ENCODE measurements at regions not wholly inside any gene's neighbourhood (a gene's known extent, or its start where the extent isn't known, plus 50 kb on each side); places are given as distances from the start of the nearest gene placed in this dataset.

DNA sequence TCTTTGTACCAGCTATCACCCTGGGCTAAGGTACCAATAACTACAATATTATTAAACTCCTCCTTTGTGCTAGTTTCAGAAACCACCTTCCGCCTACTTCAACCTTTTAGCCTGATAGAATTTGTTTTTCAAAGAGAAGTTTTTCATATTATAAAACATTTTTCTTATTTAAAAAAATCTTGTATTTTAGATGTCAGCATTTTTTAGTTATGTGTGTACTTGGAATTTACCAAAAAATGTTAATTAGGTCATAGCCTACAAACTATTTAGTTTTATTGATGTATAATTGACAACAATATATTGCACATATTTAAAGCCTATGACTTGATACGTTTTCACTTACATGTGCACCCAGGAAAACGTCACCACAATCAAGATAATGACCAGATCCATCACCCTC, 1097.6 kb downstream of the JRKL start:
- Histone ChIP-seq H3K9ac (ENCODE audit: low read length) (no peak overlapping the region), H3K79me2 (ENCODE audit: control insufficient read depth, insufficient read depth, low read length) (no peaks in the 10 kb centered on the region), H2AFZ (ENCODE audit: insufficient read depth, low read depth, low read length, poor library complexity, severe bottlenecking) (no peak overlapping the region), H3K27me3 (replicated peaks in 1 of 4; ENCODE audit: control extremely low read depth in 1 of 4, control insufficient read depth in 3 of 4, insufficient read depth in 4 of 4, low read length in 3 of 4) (no peaks in the 10 kb centered on the region), H3K27ac (ENCODE audit: low read length in 2 of 2) (no peak overlapping the region), H3K4me2 (replicated peaks; ENCODE audit: low read depth, low read length, poor library complexity, severe bottlenecking) (no peak overlapping the region), H3K9me3 (ENCODE audit: control extremely low read depth in 1 of 3, control insufficient read depth in 2 of 3, insufficient read depth in 1 of 3, low read length in 2 of 3) (peaks cover 0 to 13% (median 2%) of the 10 kb centered on the region in 3 donors), H3K36me3 (replicated peaks in 1 of 2; ENCODE audit: control extremely low read depth in 1 of 2, control insufficient read depth in 1 of 2, extremely low read depth in 1 of 2, insufficient read depth in 2 of 2, low read length in 1 of 2) (no peaks in the 10 kb centered on the region), H3K4me3 (ENCODE audit: control extremely low read depth in 1 of 5, extremely low read depth in 1 of 5, insufficient read depth in 1 of 5, low read depth in 2 of 5, low read length in 4 of 5) (no peak overlapping the region), H3K4me1 (ENCODE audit: control insufficient read depth in 2 of 2, insufficient read depth in 2 of 2, low read length in 2 of 2) (no peaks in the 10 kb centered on the region), H4K20me1 (ENCODE audit: control insufficient read depth, insufficient read depth, low read length, poor library complexity, severe bottlenecking) (no peaks in the 10 kb centered on the region)
- no peak for ATAC-seq (ENCODE audit: low read depth)
- TF ChIP-seq, protein P1, sequence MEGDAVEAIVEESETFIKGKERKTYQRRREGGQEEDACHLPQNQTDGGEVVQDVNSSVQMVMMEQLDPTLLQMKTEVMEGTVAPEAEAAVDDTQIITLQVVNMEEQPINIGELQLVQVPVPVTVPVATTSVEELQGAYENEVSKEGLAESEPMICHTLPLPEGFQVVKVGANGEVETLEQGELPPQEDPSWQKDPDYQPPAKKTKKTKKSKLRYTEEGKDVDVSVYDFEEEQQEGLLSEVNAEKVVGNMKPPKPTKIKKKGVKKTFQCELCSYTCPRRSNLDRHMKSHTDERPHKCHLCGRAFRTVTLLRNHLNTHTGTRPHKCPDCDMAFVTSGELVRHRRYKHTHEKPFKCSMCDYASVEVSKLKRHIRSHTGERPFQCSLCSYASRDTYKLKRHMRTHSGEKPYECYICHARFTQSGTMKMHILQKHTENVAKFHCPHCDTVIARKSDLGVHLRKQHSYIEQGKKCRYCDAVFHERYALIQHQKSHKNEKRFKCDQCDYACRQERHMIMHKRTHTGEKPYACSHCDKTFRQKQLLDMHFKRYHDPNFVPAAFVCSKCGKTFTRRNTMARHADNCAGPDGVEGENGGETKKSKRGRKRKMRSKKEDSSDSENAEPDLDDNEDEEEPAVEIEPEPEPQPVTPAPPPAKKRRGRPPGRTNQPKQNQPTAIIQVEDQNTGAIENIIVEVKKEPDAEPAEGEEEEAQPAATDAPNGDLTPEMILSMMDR (IDR thresholded peaks at IDR 0.05) = no peak
- no peak for TF ChIP-seq EZH2 (IDR thresholded peaks at IDR 0.05; ENCODE audit: borderline replicate concordance, insufficient read depth, low read depth, low read length, poor library complexity, severe bottlenecking)
- intact Hi-C loops (cut with micrococcal nuclease) = no loop called here
- 84% methylated on average over 2 of the region's 3 CpGs for WGBS (ENCODE audit: insufficient coverage)
- H3K27me3 Mint-ChIP-seq = no peaks in the 10 kb centered on the region
- H3K4me1 Mint-ChIP-seq = no peaks in the 10 kb centered on the region
- POLR2A ChIA-PET = no interaction called here
- no peak for DNase-seq
- no peak overlapping the region for H3K27ac Mint-ChIP-seq
- H3K9me3 Mint-ChIP-seq (ENCODE audit: insufficient read depth) = peaks cover 8% of the 10 kb centered on the region
- CTCF ChIA-PET = no interaction called here
- no peak overlapping the region for H3K4me3 Mint-ChIP-seq

GRCh38 chr11:97498891-97499290, 1109.1 kb downstream of the JRKL start:
- no peaks in the 10 kb centered on the region for H3K4me1 Mint-ChIP-seq
- no peak overlapping the region for H3K4me3 ChIP-seq (ENCODE audit: control extremely low read depth in 1 of 5, extremely low read depth in 1 of 5, insufficient read depth in 1 of 5, low read depth in 2 of 5, low read length in 4 of 5)
- H2AFZ ChIP-seq (ENCODE audit: insufficient read depth, low read depth, low read length, poor library complexity, severe bottlenecking) = no peak overlapping the region
- CTCF ChIA-PET = no interaction called here
- H3K79me2 ChIP-seq (ENCODE audit: control insufficient read depth, insufficient read depth, low read length) = no peaks in the 10 kb centered on the region
- H3K27me3 Mint-ChIP-seq = no peaks in the 10 kb centered on the region
- no peak overlapping the region for H3K9ac ChIP-seq (ENCODE audit: low read length)
- POLR2A ChIA-PET = no interaction called here
- TF ChIP-seq, protein P1 (IDR thresholded peaks at IDR 0.05) = no peak
- no peak for TF ChIP-seq EZH2 (IDR thresholded peaks at IDR 0.05; ENCODE audit: borderline replicate concordance, insufficient read depth, low read depth, low read length, poor library complexity, severe bottlenecking)
- H3K27ac ChIP-seq (ENCODE audit: low read length in 2 of 2) = no peak overlapping the region
- no peaks in the 10 kb centered on the region for H3K4me1 ChIP-seq (ENCODE audit: control insufficient read depth in 2 of 2, insufficient read depth in 2 of 2, low read length in 2 of 2)
- no peak overlapping the region for H3K27ac Mint-ChIP-seq
- peaks cover 12% of the 10 kb centered on the region for H3K9me3 Mint-ChIP-seq (ENCODE audit: insufficient read depth)
- peaks cover 0 to 2% (median 2%) of the 10 kb centered on the region in 3 donors for H3K9me3 ChIP-seq (ENCODE audit: control extremely low read depth in 1 of 3, control insufficient read depth in 2 of 3, insufficient read depth in 1 of 3, low read length in 2 of 3)
- H3K4me3 Mint-ChIP-seq = no peak overlapping the region
- ATAC-seq (ENCODE audit: low read depth) (no peak), DNase-seq (no peak)
- WGBS (ENCODE audit: insufficient coverage) = no CpG with 5 or more reads among the region's 2 CpGs
- no peaks in the 10 kb centered on the region for H3K27me3 ChIP-seq (replicated peaks in 1 of 4; ENCODE audit: control extremely low read depth in 1 of 4, control insufficient read depth in 3 of 4, insufficient read depth in 4 of 4, low read length in 3 of 4)
- H4K20me1 ChIP-seq (ENCODE audit: control insufficient read depth, insufficient read depth, low read length, poor library complexity, severe bottlenecking) = no peaks in the 10 kb centered on the region
- no peak overlapping the region for H3K4me2 ChIP-seq (replicated peaks; ENCODE audit: low read depth, low read length, poor library complexity, severe bottlenecking)
- H3K36me3 ChIP-seq (replicated peaks in 1 of 2; ENCODE audit: control extremely low read depth in 1 of 2, control insufficient read depth in 1 of 2, extremely low read depth in 1 of 2, insufficient read depth in 2 of 2, low read length in 1 of 2) = no peaks in the 10 kb centered on the region
- intact Hi-C loops (cut with micrococcal nuclease) = no loop called here
